ENCODE measurements at regions not wholly inside any gene's neighbourhood (a gene's known extent, or its start where the extent isn't known, plus 50 kb on each side); places are given as distances from the start of the nearest gene placed in this dataset.

DNA sequence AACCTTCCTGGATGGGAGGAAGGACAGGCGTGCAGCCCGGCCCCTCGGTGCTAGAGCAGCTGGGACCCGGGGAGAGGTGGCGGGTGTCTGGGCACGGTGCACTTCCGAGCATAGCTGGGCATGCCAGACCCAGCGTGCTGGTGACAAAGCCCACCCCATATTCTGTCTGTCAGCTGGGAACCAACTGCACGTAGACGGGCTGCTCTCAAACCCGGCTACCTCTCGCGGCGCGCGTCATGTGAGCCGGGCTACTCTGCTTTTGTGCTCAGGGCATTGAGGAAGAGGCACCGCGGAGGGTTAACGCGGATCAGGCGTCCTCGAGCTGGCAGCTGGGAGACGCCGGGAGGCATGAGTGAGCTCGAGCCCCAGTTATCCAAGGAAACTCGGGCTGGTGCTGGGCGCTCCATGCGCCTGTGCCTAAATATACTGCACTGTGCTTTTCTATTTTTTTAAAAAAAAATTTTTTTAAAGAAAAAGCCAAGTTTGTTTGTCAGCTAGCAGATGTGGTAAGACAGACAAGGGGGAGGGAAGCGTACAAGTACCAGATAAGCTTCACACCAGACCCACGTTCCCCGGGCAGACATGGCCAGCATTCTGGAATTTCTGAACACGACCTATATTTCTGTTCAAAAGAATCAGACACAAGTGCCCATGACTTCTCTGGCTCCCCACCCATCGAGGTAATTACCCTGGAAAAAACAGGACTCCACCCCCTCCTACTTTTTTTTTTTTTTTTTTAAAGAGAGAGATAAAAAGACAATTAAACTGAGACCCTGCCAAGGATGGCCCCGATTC lies 425.6 kb downstream of the SHANK2 start:
- TF ChIP-seq CTCF (IDR thresholded peaks at IDR 0.05; ENCODE audit: low read depth, low read length, missing input control) = no peak
- TF ChIP-seq, protein P1, sequence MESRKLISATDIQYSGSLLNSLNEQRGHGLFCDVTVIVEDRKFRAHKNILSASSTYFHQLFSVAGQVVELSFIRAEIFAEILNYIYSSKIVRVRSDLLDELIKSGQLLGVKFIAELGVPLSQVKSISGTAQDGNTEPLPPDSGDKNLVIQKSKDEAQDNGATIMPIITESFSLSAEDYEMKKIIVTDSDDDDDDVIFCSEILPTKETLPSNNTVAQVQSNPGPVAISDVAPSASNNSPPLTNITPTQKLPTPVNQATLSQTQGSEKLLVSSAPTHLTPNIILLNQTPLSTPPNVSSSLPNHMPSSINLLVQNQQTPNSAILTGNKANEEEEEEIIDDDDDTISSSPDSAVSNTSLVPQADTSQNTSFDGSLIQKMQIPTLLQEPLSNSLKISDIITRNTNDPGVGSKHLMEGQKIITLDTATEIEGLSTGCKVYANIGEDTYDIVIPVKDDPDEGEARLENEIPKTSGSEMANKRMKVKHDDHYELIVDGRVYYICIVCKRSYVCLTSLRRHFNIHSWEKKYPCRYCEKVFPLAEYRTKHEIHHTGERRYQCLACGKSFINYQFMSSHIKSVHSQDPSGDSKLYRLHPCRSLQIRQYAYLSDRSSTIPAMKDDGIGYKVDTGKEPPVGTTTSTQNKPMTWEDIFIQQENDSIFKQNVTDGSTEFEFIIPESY (IDR thresholded peaks at IDR 0.05) = no peak
- TF ChIP-seq REST (IDR thresholded peaks at IDR 0.05) = no peak
- TF ChIP-seq GABPA (IDR thresholded peaks at IDR 0.05 in 1 of 2, conservative IDR thresholded peaks at IDR 0.05 in 1 of 2) = no peak
- TF ChIP-seq MAX (IDR thresholded peaks at IDR 0.05) = no peak
- no peak for TF ChIP-seq ATF3 (IDR thresholded peaks at IDR 0.05)
- no peak for TF ChIP-seq RAD21 (IDR thresholded peaks at IDR 0.05)
- TF ChIP-seq TAF1 (conservative IDR thresholded peaks at IDR 0.05) = no peak
- no peak for TF ChIP-seq SP1 (IDR thresholded peaks at IDR 0.05)

All from liver (tissue), 3 donors.